HUES48 (cell line): ENCODE measurements at regions not wholly inside any gene's neighbourhood (a gene's known extent, or its start where the extent isn't known, plus 50 kb on each side); places are given as distances from the start of the nearest gene placed in this dataset.

ENCODE experiments used
- H3K27ac ChIP-seq: one replicate; pipeline ENCODE4 v1.7.0; 2013; ENCODE audit warnings: low read depth, low read length, inconsistent platforms
- H3K27me3 ChIP-seq: 2 replicates; pipeline ENCODE4 v1.6.1; 2013; ENCODE audit warnings: mild to moderate bottlenecking, low read length; ENCODE audit not compliant: control insufficient read depth, insufficient read depth
- H3K36me3 ChIP-seq: 2 replicates; pipeline ENCODE4 v1.6.1; 2013; ENCODE audit warnings: low read length; ENCODE audit not compliant: control insufficient read depth, insufficient read depth
- H3K4me1 ChIP-seq: 2 replicates; pipeline ENCODE4 v1.6.1; 2013; ENCODE audit warnings: mild to moderate bottlenecking, low read length; ENCODE audit not compliant: control insufficient read depth, insufficient read depth
- H3K4me3 ChIP-seq: 2 replicates; pipeline ENCODE4 v1.5.1; 2013; ENCODE audit warnings: mild to moderate bottlenecking, low read depth, low read length
- H3K9ac ChIP-seq: 2 replicates; pipeline ENCODE4 v1.6.1; 2013; ENCODE audit warnings: mild to moderate bottlenecking, low read depth, low read length, moderate library complexity
- H3K9me3 ChIP-seq: 2 replicates; pipeline ENCODE4 v1.6.1; 2013; ENCODE audit warnings: low read length; ENCODE audit not compliant: control insufficient read depth, insufficient read depth

- Histone ChIP-seq H3K27ac (no peak overlapping the region), H3K27me3 (no peaks in the 10 kb centered on the region), H3K4me1 (no peaks in the 10 kb centered on the region), H3K4me3 (no peak overlapping the region), H3K9me3 (no peaks in the 10 kb centered on the region), H3K36me3 (no peaks in the 10 kb centered on the region), H3K9ac (no peak overlapping the region)
These were observed 275.8 kb downstream of the FIGN start for GRCh38 chr2:163459986-163460385.

DNA sequence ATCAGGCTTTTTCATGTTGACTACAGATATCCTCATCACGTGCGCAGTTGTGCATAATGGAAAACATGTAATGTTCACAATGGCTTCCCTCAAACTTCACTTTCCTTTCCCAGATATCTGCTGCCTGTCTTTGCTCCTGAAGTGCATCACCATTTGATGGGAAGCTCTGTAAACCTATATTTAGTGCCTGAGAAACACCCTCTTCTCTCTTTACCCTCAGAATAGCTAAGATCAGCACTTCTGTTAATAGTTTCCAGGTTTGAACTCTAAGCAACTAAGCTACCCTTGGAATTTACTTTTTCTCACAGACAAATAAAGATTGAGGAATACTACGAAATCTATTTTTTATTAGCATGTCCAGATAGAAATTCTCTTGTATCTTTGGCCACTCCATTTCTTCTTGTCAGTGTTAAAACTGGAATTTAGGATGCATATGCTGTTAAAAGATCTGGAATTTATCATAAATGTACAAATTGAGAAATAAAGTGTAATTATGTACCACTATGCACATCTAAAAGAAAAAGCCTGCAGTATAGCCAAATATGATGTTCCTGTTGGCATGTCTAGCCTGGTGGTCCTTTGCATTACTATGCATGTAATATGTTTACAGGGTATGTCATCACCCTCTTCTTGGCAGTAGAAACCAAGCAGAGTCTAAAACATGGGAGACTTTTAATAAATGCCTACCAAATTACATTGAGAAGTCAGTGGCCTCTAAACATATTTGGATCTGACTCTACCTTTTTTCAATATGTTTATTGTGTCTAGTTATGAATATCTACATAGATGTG lies 278.7 kb downstream of the FIGN start:
- Histone ChIP-seq H3K36me3 (no peaks in the 10 kb centered on the region), H3K27me3 (no peaks in the 10 kb centered on the region), H3K4me3 (no peak overlapping the region), H3K9me3 (no peaks in the 10 kb centered on the region), H3K9ac (no peak overlapping the region), H3K4me1 (no peaks in the 10 kb centered on the region), H3K27ac (no peak overlapping the region)

- no peaks in the 10 kb centered on the region for H3K36me3 ChIP-seq
- H3K4me1 ChIP-seq: no peaks in the 10 kb centered on the region
- no peaks in the 10 kb centered on the region for H3K27me3 ChIP-seq
These were observed 280.0 kb downstream of the FIGN start for GRCh38 chr2:163455815-163456214.

DNA sequence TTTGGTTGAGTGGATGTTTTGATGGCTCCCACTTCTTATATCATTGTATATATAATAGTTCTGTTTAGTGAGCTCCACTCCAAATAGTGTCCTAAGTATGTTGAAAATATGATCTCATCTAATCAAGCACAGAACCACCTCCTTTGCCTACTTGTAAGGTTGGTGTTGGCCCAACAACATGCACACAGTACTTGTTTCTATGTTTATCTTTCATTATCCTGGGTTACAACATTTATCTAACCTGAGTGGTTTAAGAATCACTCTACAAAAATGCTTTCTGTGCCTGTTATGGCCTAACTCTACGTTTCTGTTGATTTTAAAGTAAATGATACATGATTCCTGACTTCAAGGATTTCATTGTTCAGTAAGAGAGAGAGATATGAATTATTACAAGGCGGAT lies 281.9 kb downstream of the FIGN start:
- Histone ChIP-seq H3K27ac (no peak overlapping the region), H3K9me3 (no peaks in the 10 kb centered on the region), H3K4me3 (no peak overlapping the region)

More at GRCh38 chr2:163455815-163456214, 280.0 kb downstream of the FIGN start:
- H3K4me3 ChIP-seq: no peak overlapping the region
- no peak overlapping the region for H3K9ac ChIP-seq
- H3K27ac ChIP-seq: no peak overlapping the region
- no peaks in the 10 kb centered on the region for H3K9me3 ChIP-seq

DNA sequence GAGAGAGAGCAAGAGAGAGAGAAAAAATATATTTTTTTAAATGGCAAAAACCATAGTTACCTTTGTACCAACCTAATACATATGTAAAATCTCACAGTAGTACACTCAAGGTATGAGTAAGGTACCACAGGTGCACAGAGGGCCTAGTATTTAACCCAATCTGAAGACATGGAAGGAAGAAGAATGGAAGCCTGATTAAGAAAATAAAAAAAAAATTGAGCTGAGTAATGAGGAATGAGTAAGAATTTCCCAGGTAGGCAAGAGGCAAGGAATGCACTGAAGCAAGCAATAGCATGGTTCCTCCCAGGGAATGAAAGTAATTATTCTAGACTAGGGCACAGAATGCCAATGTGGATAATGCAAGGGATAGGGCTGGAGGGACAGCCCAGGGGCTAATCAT lies 294.2 kb downstream of the FIGN start:
- Histone ChIP-seq H3K9ac (no peak overlapping the region), H3K36me3 (no peaks in the 10 kb centered on the region), H3K4me1 (no peaks in the 10 kb centered on the region), H3K4me3 (no peak overlapping the region), H3K27ac (no peak overlapping the region), H3K9me3 (no peaks in the 10 kb centered on the region), H3K27me3 (no peaks in the 10 kb centered on the region)

More for the DNA sequence above, 281.9 kb downstream of the FIGN start:
- H3K27me3 ChIP-seq: no peaks in the 10 kb centered on the region
- H3K9ac ChIP-seq: no peak overlapping the region
- H3K4me1 ChIP-seq: no peaks in the 10 kb centered on the region
- H3K36me3 ChIP-seq: no peaks in the 10 kb centered on the region

DNA sequence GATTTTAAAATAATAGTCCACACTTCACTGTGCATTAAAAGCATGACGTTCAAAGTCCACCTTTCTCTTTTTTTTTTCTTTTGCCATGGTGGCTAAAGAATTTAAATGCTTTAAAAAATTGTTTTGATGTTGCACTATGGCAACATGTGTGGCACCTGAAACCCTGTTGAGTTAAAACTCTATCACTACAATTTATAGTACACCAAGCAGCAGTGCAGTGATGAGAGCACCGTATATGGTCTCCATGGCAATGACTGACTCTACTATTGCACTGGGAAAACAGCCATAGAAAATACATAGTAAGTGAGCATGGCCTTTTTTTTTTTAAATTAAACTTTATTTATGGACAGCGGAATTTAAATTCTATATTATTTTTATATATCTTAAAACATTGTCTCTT lies 298.8 kb downstream of the FIGN start:
- H3K27me3 ChIP-seq: no peaks in the 10 kb centered on the region
- H3K4me3 ChIP-seq: no peak overlapping the region

DNA sequence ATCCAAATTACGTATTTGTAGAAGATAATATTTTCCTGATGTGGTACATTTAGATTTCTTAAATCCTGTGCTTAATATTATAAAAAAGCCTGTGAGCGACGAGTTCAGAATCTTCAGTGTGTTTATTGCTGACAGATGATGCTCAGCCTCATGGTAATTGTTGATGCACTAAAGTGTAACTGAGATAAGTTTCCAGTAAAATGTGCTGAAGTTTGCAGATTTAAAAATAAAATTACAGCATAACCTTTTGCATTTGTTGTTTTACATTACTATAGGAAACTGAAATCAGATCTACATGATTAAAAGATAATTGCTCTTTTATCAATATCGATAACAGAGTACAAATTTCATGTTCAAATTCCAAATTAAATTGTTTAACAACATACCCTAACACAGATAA lies 307.6 kb downstream of the FIGN start:
- Histone ChIP-seq H3K4me3 (no peak overlapping the region), H3K27ac (no peak overlapping the region), H3K4me1 (no peaks in the 10 kb centered on the region), H3K27me3 (no peaks in the 10 kb centered on the region), H3K9ac (no peak overlapping the region), H3K9me3 (no peaks in the 10 kb centered on the region), H3K36me3 (no peaks in the 10 kb centered on the region)

More for the DNA sequence above, 298.8 kb downstream of the FIGN start:
- H3K9ac ChIP-seq: no peak overlapping the region
- H3K27ac ChIP-seq: no peak overlapping the region
- H3K4me1 ChIP-seq: no peaks in the 10 kb centered on the region
- H3K9me3 ChIP-seq: no peaks in the 10 kb centered on the region
- H3K36me3 ChIP-seq: no peaks in the 10 kb centered on the region

- Histone ChIP-seq H3K9ac (no peak overlapping the region), H3K4me1 (no peaks in the 10 kb centered on the region), H3K27ac (no peak overlapping the region), H3K27me3 (no peaks in the 10 kb centered on the region), H3K36me3 (no peaks in the 10 kb centered on the region), H3K4me3 (no peak overlapping the region), H3K9me3 (no peaks in the 10 kb centered on the region)
These were observed 315.2 kb downstream of the FIGN start for GRCh38 chr2:163420604-163421003.

- H3K27me3 ChIP-seq: no peaks in the 10 kb centered on the region
These were observed 316.6 kb downstream of the FIGN start for GRCh38 chr2:163419000-163419830.

DNA sequence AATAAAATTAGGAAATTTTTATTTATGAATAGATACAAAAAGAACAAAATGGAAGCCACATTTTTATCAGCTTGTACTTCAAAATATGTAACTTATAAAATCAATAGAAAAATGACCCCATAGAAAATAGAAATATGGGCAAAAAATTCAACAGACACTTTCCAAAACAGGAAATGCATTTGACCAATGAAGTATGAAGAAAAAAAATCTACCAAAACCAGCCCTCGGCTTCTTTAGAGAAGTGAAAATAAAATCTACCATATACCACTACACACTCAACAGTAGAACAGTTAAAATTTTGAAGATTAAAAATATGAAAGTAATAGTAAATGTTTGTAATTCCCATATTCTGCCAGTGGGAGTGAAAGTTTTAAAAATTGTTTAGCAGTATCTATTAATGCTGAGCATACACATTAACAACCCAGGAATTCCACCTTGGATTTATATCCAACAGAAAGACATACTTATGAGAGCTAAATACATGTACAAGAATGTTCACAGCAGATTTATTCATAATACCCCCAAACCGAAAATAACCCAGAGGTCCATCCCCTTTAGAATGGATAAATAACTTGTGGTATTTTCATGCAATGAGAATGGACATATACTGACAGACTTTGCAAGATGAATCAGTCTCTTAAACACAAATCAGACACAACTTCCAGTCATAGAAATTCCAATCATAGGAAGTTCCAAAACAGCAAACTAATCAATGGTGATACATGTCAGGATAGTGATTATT lies 318.0 kb downstream of the FIGN start:
- Histone ChIP-seq H3K36me3 (no peaks in the 10 kb centered on the region), H3K4me3 (no peak overlapping the region), H3K9me3 (no peaks in the 10 kb centered on the region), H3K9ac (no peak overlapping the region), H3K27me3 (no peaks in the 10 kb centered on the region), H3K27ac (no peak overlapping the region), H3K4me1 (no peaks in the 10 kb centered on the region)

More at GRCh38 chr2:163419000-163419830, 316.6 kb downstream of the FIGN start:
- Histone ChIP-seq H3K4me3 (no peak overlapping the region), H3K4me1 (no peaks in the 10 kb centered on the region), H3K9ac (no peak overlapping the region), H3K9me3 (no peaks in the 10 kb centered on the region), H3K36me3 (no peaks in the 10 kb centered on the region), H3K27ac (no peak overlapping the region)
